ENCODE measurements at regions not wholly inside any gene's neighbourhood (a gene's known extent, or its start where the extent isn't known, plus 50 kb on each side); places are given as distances from the start of the nearest gene placed in this dataset.
A peak's percentile ranks its signal among the peaks of the same experiment; 100 is the strongest.

- Histone ChIP-seq H2BK5ac (ENCODE audit: low read depth, low read length, poor library complexity, severe bottlenecking) (peak overlapping the region; percentile 33), H3K56ac (ENCODE audit: extremely low read depth, insufficient read depth, low read length) (no peak overlapping the region), H3K4me1 (ENCODE audit: control insufficient read depth, insufficient read depth, low read length) (peaks cover 6% of the 10 kb centered on the region), H4K20me1 (ENCODE audit: insufficient read depth, low read length) (no peaks in the 10 kb centered on the region), H4K91ac (ENCODE audit: insufficient read depth, low read depth, low read length) (no peak overlapping the region; the same call in 1 of the 2 replicates), H2BK120ac (ENCODE audit: low read depth, low read length) (peak overlapping the region; percentile 77), H3K14ac (replicated peaks; ENCODE audit: low read depth, low read length) (0 out of 2 replicates have a peak overlapping the region, but pooled peaks have one; percentile 0), H2AK5ac (ENCODE audit: low read depth, low read length) (no peak overlapping the region), H3K27ac (ENCODE audit: insufficient read depth, low read length) (no peak overlapping the region), H3K9ac (ENCODE audit: low read depth, low read length) (no peak overlapping the region), H4K8ac (ENCODE audit: low read depth in 2 of 2, low read length in 2 of 2) (peak overlapping the region in 1 of 2 experiments; percentile 61; a peak in 1 of 4 replicates), H3K4me3 (ENCODE audit: insufficient read depth, low read depth, low read length) (no peak overlapping the region), H3K4ac (ENCODE audit: low read depth, low read length) (no peak overlapping the region; the same call in 1 of the 2 replicates), H3K23ac (ENCODE audit: low read depth, low read length) (no peak overlapping the region), H2AFZ (replicated peaks; ENCODE audit: low read length, poor library complexity) (no peak overlapping the region), H3K27me3 (ENCODE audit: control insufficient read depth, insufficient read depth, low read length) (no peaks in the 10 kb centered on the region), H4K5ac (ENCODE audit: low read depth, low read length) (peak overlapping the region; percentile 64; the same call in 1 of the 2 replicates), H3K18ac (ENCODE audit: low read depth, low read length) (no peak overlapping the region), H3K9me1 (ENCODE audit: insufficient read depth, low read length) (peaks cover 10% of the 10 kb centered on the region), H2BK20ac (ENCODE audit: low read depth, low read length) (peak overlapping the region; percentile 82), H2AK9ac (replicated peaks; ENCODE audit: low read depth, low read length, poor library complexity) (no peak overlapping the region), H3K4me2 (ENCODE audit: low read depth, low read length) (no peak overlapping the region), H2BK15ac (ENCODE audit: low read depth, low read length) (0 out of 3 replicates have a peak overlapping the region, but pooled peaks have one; percentile 21), H3K36me3 (ENCODE audit: control insufficient read depth, insufficient read depth, low read length) (no peaks in the 10 kb centered on the region), H3K9me3 (ENCODE audit: control insufficient read depth, insufficient read depth, low read length) (no peaks in the 10 kb centered on the region), H3K79me1 (ENCODE audit: low read depth in 1 of 2, low read length in 2 of 2) (no peaks in the 10 kb centered on the region)
- intact Hi-C loops (cut with micrococcal nuclease) (no loop called here), in situ Hi-C loops (cut with MboI; ENCODE audit: low sequenced_read_pairs) (no loop called here), dilution Hi-C loops (cut with HindIII; ENCODE audit: low sequenced_read_pairs, unreplicated experiment) (no loop called here)
- no TSS peak for BruUV-seq (replicated peaks)
- ATAC-seq (ENCODE audit: low read depth) = peak; percentile 49; the same call in 1 of the 2 replicates
- DNase-seq = peak; percentile 27
- 0% methylated on average over 1 of the region's 2 CpGs; no CpG with 5 or more reads in 1 of the 2 experiments for WGBS, 2 experiments (ENCODE audit: extremely low coverage in 2 of 2, insufficient read length in 1 of 2)
- CTCF ChIA-PET = interaction anchor here (0.6 to 1.6 kb wide), 14 partner anchors 9 to 519 kb away, joined by 3 to 8 read pairs (median 3); no protein-coding TSS in a partner anchor
- TF ChIP-seq SMC3 (IDR thresholded peaks at IDR 0.05; ENCODE audit: low read depth, low read length) (peak; percentile 34; the same call in 1 of the 2 replicates), RAD21 (IDR thresholded peaks at IDR 0.05; ENCODE audit: low read length) (peak; percentile 65), MXI1 (IDR thresholded peaks at IDR 0.05; ENCODE audit: borderline replicate concordance, low read depth, low read length) (no peak), CTCF (conservative IDR thresholded peaks at IDR 0.05; ENCODE audit: low read depth, low read length) (peak; percentile 48)
- POLR2A ChIA-PET (ENCODE audit: unreplicated experiment) = no interaction called here
Observed at GRCh38 chr2:21422050-21422449, 298.3 kb downstream of the TDRD15 start.

Data from IMR-90 (cell line).